C4-2B (cell line): ENCODE measurements at regions not wholly inside any gene's neighbourhood (a gene's known extent, or its start where the extent isn't known, plus 50 kb on each side); places are given as distances from the start of the nearest gene placed in this dataset.
A peak's percentile ranks its signal among the peaks of the same experiment; 100 is the strongest.

Source experiments
- ZFX ChIP-seq: fragments of 450-650 bp; IDR thresholded peaks from 2 replicates; pipeline ENCODE4 v1.6.1; 2017
- TF ChIP-seq, protein P1 (sequence below): fragments of 450-650 bp; conservative IDR thresholded peaks from 2 replicates; pipeline ENCODE4 v1.5.1; 2017; ENCODE audit warnings: mild to moderate bottlenecking

DNA sequence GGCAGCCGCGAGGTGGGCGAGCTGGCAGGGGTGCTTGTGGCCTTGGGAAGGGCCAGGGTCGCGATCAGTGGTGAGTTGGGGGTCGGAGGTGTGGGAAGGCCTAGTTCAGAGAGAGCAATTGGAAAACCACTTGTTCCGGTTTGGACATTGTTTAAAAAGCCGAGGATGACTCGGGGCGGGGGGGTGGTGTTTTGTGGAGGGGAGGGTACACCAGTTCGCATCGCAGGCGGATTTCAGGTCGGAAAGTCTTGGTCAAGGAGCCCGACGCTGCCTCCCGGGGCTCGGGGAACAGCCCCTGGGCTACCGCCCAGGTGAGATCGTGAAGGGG lies 66.4 kb downstream of the KPNA2 start:
- TF ChIP-seq, protein P1, sequence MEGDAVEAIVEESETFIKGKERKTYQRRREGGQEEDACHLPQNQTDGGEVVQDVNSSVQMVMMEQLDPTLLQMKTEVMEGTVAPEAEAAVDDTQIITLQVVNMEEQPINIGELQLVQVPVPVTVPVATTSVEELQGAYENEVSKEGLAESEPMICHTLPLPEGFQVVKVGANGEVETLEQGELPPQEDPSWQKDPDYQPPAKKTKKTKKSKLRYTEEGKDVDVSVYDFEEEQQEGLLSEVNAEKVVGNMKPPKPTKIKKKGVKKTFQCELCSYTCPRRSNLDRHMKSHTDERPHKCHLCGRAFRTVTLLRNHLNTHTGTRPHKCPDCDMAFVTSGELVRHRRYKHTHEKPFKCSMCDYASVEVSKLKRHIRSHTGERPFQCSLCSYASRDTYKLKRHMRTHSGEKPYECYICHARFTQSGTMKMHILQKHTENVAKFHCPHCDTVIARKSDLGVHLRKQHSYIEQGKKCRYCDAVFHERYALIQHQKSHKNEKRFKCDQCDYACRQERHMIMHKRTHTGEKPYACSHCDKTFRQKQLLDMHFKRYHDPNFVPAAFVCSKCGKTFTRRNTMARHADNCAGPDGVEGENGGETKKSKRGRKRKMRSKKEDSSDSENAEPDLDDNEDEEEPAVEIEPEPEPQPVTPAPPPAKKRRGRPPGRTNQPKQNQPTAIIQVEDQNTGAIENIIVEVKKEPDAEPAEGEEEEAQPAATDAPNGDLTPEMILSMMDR, result no peak
- peak; percentile 48 for TF ChIP-seq ZFX
